GM12878 (cell line): ENCODE measurements at regions not wholly inside any gene's neighbourhood (a gene's known extent, or its start where the extent isn't known, plus 50 kb on each side); places are given as distances from the start of the nearest gene placed in this dataset.

Source experiments
- ATAC-seq: fragments of 200-7000 bp; cut with Tn5 transposase; 3 replicates; pipeline ENCODE4 v1.9.1; 2020; ENCODE audit warnings: mild to moderate bottlenecking, moderate library complexity
- BruUV-seq: library from RNA; stranded (reverse); fragments of 400-500 nt; replicated peaks from 2 replicates; lab custom pipeline; 2021; lab: Mats Ljungman, UMichigan
- CTCF ChIA-PET: fragments of 300-600 bp; sonication (Branson Sonifier 250); formaldehyde crosslinking; extraction: SDS; loops from one replicate; lab custom pipeline; 2021; ENCODE audit warnings: inconsistent platforms; lab: Yijun Ruan, JAX
- POLR2A ChIA-PET: fragments of 350-600 bp; formaldehyde crosslinking; extraction: SDS; loops from one replicate; lab custom pipeline; 2021; ENCODE audit warnings: inconsistent platforms; lab: Charles Lee
- RAD21 ChIA-PET: fragments of 300-600 bp; sonication (Branson Sonifier 250); formaldehyde crosslinking; loops from one replicate; lab custom pipeline; 2023; ENCODE audit warnings: antibody characterized with exemption; ENCODE audit not compliant: unreplicated experiment; lab: Charles Lee
- SMC1A ChIA-PET: fragments of 300-600 bp; sonication (Branson Sonifier 250); formaldehyde crosslinking; loops from one replicate; lab custom pipeline; 2023; ENCODE audit not compliant: unreplicated experiment, uncharacterized antibody; lab: Charles Lee
- DNase-seq: peaks from one replicate; pipeline ENCODE4 v3.0.0-alpha.2; 2011; ENCODE audit warnings: low read depth, low spot score
- FAIRE-seq: peaks from 3 replicates; lab custom pipeline; 2011; peaks lifted over from hg19 to GRCh38; lab: Jason Lieb, UNC
- H2AFZ ChIP-seq: 2 replicates; pipeline ENCODE4 v1.6.0; 2011; ENCODE audit warnings: low read depth, low read length, control low read depth; ENCODE audit not compliant: control insufficient read depth
- H3K27ac ChIP-seq: 2 replicates; pipeline ENCODE4 v1.5.1; 2011; ENCODE audit warnings: control low read depth; ENCODE audit not compliant: control insufficient read depth, insufficient read depth
- H3K27me3 ChIP-seq, 2 experiments: replicated peaks in 1 of 2; 2 replicates each; pipeline versions ENCODE4 v1.6.0 to v1.6.1; 2011; ENCODE audit warnings: low read length in 1 of 2; ENCODE audit not compliant: control insufficient read depth in 2 of 2, insufficient read depth in 2 of 2
- H3K36me3 ChIP-seq, 2 experiments: 2 replicates each; pipeline ENCODE4 v1.5.1; 2011; ENCODE audit warnings: low read length in 1 of 2; ENCODE audit not compliant: control insufficient read depth in 2 of 2, insufficient read depth in 2 of 2
- H3K4me1 ChIP-seq: 2 replicates; pipeline ENCODE4 v1.6.1; 2011; ENCODE audit warnings: mild to moderate bottlenecking, low read length, moderate library complexity, mixed read lengths; ENCODE audit not compliant: control insufficient read depth, insufficient read depth
- H3K4me2 ChIP-seq: 2 replicates; pipeline ENCODE4 v1.6.0; 2011; ENCODE audit warnings: control low read depth; ENCODE audit not compliant: control insufficient read depth, insufficient read depth
- H3K4me3 ChIP-seq: fragments of 200-600 bp; sonication (generic); 2 replicates; pipeline ENCODE4 v1.5.1; 2016
- H3K79me2 ChIP-seq: 2 replicates; pipeline ENCODE4 v1.6.0; 2011; ENCODE audit warnings: low read length; ENCODE audit not compliant: control insufficient read depth, insufficient read depth
- H3K9ac ChIP-seq: 2 replicates; pipeline ENCODE4 v1.8.0; 2011; ENCODE audit warnings: low read length, control low read depth, mixed read lengths; ENCODE audit not compliant: control insufficient read depth, insufficient read depth
- H3K9me3 ChIP-seq: replicated peaks from 3 replicates; pipeline ENCODE4 v1.5.1; 2011; ENCODE audit warnings: mild to moderate bottlenecking, low read length; ENCODE audit not compliant: control insufficient read depth, insufficient read depth
- H4K20me1 ChIP-seq: 2 replicates; pipeline ENCODE4 v1.6.0; 2011; ENCODE audit not compliant: control insufficient read depth, insufficient read depth
- BCLAF1 ChIP-seq: fragments of 450-650 bp; IDR thresholded peaks from 2 replicates; pipeline ENCODE4 v1.6.1; 2017; ENCODE audit warnings: antibody characterized with exemption, mild to moderate bottlenecking, moderate library complexity
- CBFB ChIP-seq: IDR thresholded peaks from 2 replicates; pipeline ENCODE4 v1.6.1; 2016; ENCODE audit warnings: antibody characterized with exemption, low read depth
- FOXM1 ChIP-seq: IDR thresholded peaks from 2 replicates; pipeline ENCODE4 v1.6.1; 2012; ENCODE audit warnings: low read depth, mild to moderate bottlenecking, inconsistent platforms, low read length, moderate library complexity
- HDAC2 ChIP-seq: fragments of 200-600 bp; sonication (generic); IDR thresholded peaks from 2 replicates; pipeline ENCODE4 v1.6.1; 2017
- HDAC6 ChIP-seq: fragments of 200-600 bp; sonication (generic); IDR thresholded peaks from one replicate; pipeline ENCODE4 v1.8.0; 2017; ENCODE audit warnings: antibody characterized with exemption; ENCODE audit not compliant: unreplicated experiment
- JUNB ChIP-seq: IDR thresholded peaks from 2 replicates; pipeline ENCODE4 v1.6.1; 2016; ENCODE audit warnings: antibody characterized with exemption, mild to moderate bottlenecking
- MXI1 ChIP-seq: fragments of 150-350 bp; IDR thresholded peaks from 2 replicates; pipeline ENCODE4 v1.6.1; 2011; ENCODE audit warnings: low read depth, mild to moderate bottlenecking, inconsistent platforms, low read length, improper control_type of control experiment
- POLR2AphosphoS2 ChIP-seq: IDR thresholded peaks from 2 replicates; pipeline ENCODE4 v1.6.1; 2011; ENCODE audit warnings: low read depth, mild to moderate bottlenecking, low read length, improper control_type of control experiment, moderate library complexity
- SREBF1 ChIP-seq: IDR thresholded peaks from 2 replicates; pipeline ENCODE4 v1.6.1; 2012; ENCODE audit warnings: mild to moderate bottlenecking, low read length
- ZNF207 ChIP-seq: fragments of 450-650 bp; IDR thresholded peaks from 2 replicates; pipeline ENCODE4 v1.6.1; 2014; ENCODE audit warnings: antibody characterized with exemption, mild to moderate bottlenecking, borderline replicate concordance
- WGBS: methylation state at CpG from one replicate; pipeline ENCODE4 v1.1.6; 2016; ENCODE audit warnings: low lambda C conversion rate; ENCODE audit not compliant: insufficient replicate concordance, insufficient coverage; ENCODE audit errors: missing lambda C conversion rate; 5-methylcytosine and 5-hydroxymethylcytosine counted together
- in situ Hi-C: fragments of 300-500 bp; cut with MboI; formaldehyde crosslinking; loops from 9 replicates; pipeline ENCODE4 v1.14.3; 2018; ENCODE audit warnings: mixed read lengths
- intact Hi-C: fragments of 100-400 bp; cut with micrococcal nuclease; formaldehyde crosslinking; loops from one replicate; pipeline ENCODE4 v1.14.2; 2022; ENCODE audit not compliant: unreplicated experiment
- TF ChIP-seq, protein P1 (sequence below): fragments of 450-650 bp; IDR thresholded peaks from 2 replicates; pipeline ENCODE4 v1.6.1; 2017; ENCODE audit warnings: low read depth, mild to moderate bottlenecking, moderate library complexity
- TF ChIP-seq, protein P2 (sequence below): fragments of 450-650 bp; IDR thresholded peaks from 2 replicates; pipeline ENCODE4 v1.6.1; 2014; ENCODE audit warnings: mild to moderate bottlenecking

DNA sequence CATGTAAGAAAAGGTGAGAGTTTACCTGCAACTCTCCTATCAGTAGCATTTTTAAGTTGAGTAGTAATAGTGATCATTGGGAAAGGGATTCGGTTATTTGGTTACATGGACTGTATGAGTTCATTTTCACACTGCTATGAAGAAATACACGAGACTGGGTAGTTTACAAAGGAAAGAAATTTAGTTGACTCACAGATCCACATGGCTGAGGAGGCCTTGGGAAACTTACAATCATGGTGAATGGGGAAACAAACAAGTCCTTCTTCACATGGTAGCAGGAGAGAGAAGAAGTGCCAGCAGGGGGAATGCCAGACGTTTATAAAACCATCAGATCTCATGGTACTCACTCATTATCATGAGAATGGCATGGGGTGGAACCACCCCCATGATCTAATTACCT, 59.3 kb upstream of the FBXO28 start:
- Histone ChIP-seq H3K4me1 (no peaks in the 10 kb centered on the region), H3K27me3 (no peaks in the 10 kb centered on the region), H3K36me3 (no peaks in the 10 kb centered on the region), H3K4me3 (no peak overlapping the region), H4K20me1 (no peaks in the 10 kb centered on the region), H3K9ac (no peak overlapping the region), H3K9me3 (no peaks in the 10 kb centered on the region; the same call in 2 of the 3 replicates), H3K4me2 (no peak overlapping the region), H3K27ac (no peak overlapping the region), H2AFZ (no peak overlapping the region), H3K79me2 (no peaks in the 10 kb centered on the region)
- ChIA-PET POLR2A (no interaction called here), CTCF (no interaction called here), SMC1A (no interaction called here), RAD21 (no interaction called here)
- in situ Hi-C loops, result loop anchor here (5.0 kb wide), 1 partner anchor 362 kb away; no protein-coding TSS in a partner anchor
- WGBS, result 17% methylated on average over 3 of the region's 3 CpGs
- BruUV-seq, result no TSS peak
- FAIRE-seq (no peak), DNase-seq (no peak), ATAC-seq (no peak)
- intact Hi-C loops, result no loop called here
- no peak for TF ChIP-seq HDAC6

DNA sequence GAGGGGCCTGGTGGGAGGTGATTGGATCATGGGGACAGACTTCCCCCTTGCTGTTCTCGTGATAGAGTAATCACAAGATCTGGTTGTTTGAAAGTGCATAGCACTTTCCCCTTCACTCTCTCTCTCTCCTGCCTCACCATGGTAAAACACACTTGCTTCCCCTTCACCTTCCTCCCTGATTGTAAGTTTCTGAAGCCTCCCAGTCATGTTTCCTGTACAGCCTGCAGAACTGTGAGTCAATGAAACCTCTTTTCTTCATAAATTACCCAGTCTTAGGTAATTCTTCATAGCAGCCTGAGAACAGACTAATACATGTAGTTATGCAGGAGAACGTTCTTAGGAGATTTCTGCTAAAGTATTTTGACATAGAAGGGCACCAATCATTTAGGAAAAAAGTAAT, 59.9 kb upstream of the FBXO28 start:
- in situ Hi-C loops, result loop anchor here (5.0 kb wide), 1 partner anchor 362 kb away; no protein-coding TSS in a partner anchor
- no peaks in the 10 kb centered on the region; the same call in 2 of the 3 replicates for H3K9me3 ChIP-seq
- no peaks in the 10 kb centered on the region for H3K27me3 ChIP-seq
- no peak overlapping the region for H2AFZ ChIP-seq
- H3K4me1 ChIP-seq, result no peaks in the 10 kb centered on the region
- ATAC-seq (no peak), FAIRE-seq (no peak), DNase-seq (no peak)
- BruUV-seq, result no TSS peak
- H3K36me3 ChIP-seq, result no peaks in the 10 kb centered on the region
- TF ChIP-seq CBFB, result no peak
- no peak for TF ChIP-seq BCLAF1
- TF ChIP-seq FOXM1, result no peak
- TF ChIP-seq HDAC2, result no peak
- no peak for TF ChIP-seq MXI1
- TF ChIP-seq POLR2AphosphoS2, result no peak
- no peak for TF ChIP-seq JUNB
- TF ChIP-seq, protein P1, sequence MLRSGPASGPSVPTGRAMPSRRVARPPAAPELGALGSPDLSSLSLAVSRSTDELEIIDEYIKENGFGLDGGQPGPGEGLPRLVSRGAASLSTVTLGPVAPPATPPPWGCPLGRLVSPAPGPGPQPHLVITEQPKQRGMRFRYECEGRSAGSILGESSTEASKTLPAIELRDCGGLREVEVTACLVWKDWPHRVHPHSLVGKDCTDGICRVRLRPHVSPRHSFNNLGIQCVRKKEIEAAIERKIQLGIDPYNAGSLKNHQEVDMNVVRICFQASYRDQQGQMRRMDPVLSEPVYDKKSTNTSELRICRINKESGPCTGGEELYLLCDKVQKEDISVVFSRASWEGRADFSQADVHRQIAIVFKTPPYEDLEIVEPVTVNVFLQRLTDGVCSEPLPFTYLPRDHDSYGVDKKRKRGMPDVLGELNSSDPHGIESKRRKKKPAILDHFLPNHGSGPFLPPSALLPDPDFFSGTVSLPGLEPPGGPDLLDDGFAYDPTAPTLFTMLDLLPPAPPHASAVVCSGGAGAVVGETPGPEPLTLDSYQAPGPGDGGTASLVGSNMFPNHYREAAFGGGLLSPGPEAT, result no peak
- no peak for TF ChIP-seq SREBF1
- TF ChIP-seq ZNF207, result no peak
- TF ChIP-seq, protein P2, sequence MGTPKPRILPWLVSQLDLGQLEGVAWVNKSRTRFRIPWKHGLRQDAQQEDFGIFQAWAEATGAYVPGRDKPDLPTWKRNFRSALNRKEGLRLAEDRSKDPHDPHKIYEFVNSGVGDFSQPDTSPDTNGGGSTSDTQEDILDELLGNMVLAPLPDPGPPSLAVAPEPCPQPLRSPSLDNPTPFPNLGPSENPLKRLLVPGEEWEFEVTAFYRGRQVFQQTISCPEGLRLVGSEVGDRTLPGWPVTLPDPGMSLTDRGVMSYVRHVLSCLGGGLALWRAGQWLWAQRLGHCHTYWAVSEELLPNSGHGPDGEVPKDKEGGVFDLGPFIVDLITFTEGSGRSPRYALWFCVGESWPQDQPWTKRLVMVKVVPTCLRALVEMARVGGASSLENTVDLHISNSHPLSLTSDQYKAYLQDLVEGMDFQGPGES, result no peak
- ChIA-PET POLR2A (no interaction called here), SMC1A (no interaction called here), CTCF (no interaction called here), RAD21 (no interaction called here)
- H3K9ac ChIP-seq, result no peak overlapping the region
- 0% methylated on average over 2 of the region's 2 CpGs for WGBS
- no peak overlapping the region for H3K4me2 ChIP-seq
- intact Hi-C loops, result no loop called here
- H3K79me2 ChIP-seq, result no peaks in the 10 kb centered on the region
- no peak overlapping the region for H3K4me3 ChIP-seq
- H3K27ac ChIP-seq, result no peak overlapping the region
- H4K20me1 ChIP-seq, result no peaks in the 10 kb centered on the region
